GM12878 (cell line): ENCODE measurements at regions not wholly inside any gene's neighbourhood (a gene's known extent, or its start where the extent isn't known, plus 50 kb on each side); places are given as distances from the start of the nearest gene placed in this dataset.

ENCODE experiments used
- ATAC-seq: fragments of 200-7000 bp; cut with Tn5 transposase; 3 replicates; pipeline ENCODE4 v1.9.1; 2020; ENCODE audit warnings: mild to moderate bottlenecking, moderate library complexity
- BruUV-seq: library from RNA; stranded (reverse); fragments of 400-500 nt; replicated peaks from 2 replicates; lab custom pipeline; 2021; lab: Mats Ljungman, UMichigan
- CTCF ChIA-PET: fragments of 300-600 bp; sonication (Branson Sonifier 250); formaldehyde crosslinking; extraction: SDS; loops from one replicate; lab custom pipeline; 2021; ENCODE audit warnings: inconsistent platforms; lab: Yijun Ruan, JAX
- POLR2A ChIA-PET: fragments of 350-600 bp; formaldehyde crosslinking; extraction: SDS; loops from one replicate; lab custom pipeline; 2021; ENCODE audit warnings: inconsistent platforms; lab: Charles Lee
- RAD21 ChIA-PET: fragments of 300-600 bp; sonication (Branson Sonifier 250); formaldehyde crosslinking; loops from one replicate; lab custom pipeline; 2023; ENCODE audit warnings: antibody characterized with exemption; ENCODE audit not compliant: unreplicated experiment; lab: Charles Lee
- SMC1A ChIA-PET: fragments of 300-600 bp; sonication (Branson Sonifier 250); formaldehyde crosslinking; loops from one replicate; lab custom pipeline; 2023; ENCODE audit not compliant: unreplicated experiment, uncharacterized antibody; lab: Charles Lee
- DNase-seq: peaks from one replicate; pipeline ENCODE4 v3.0.0-alpha.2; 2011; ENCODE audit warnings: low read depth, low spot score
- FAIRE-seq: peaks from 3 replicates; lab custom pipeline; 2011; peaks lifted over from hg19 to GRCh38; lab: Jason Lieb, UNC
- H2AFZ ChIP-seq: 2 replicates; pipeline ENCODE4 v1.6.0; 2011; ENCODE audit warnings: low read depth, low read length, control low read depth; ENCODE audit not compliant: control insufficient read depth
- H3K27ac ChIP-seq: 2 replicates; pipeline ENCODE4 v1.5.1; 2011; ENCODE audit warnings: control low read depth; ENCODE audit not compliant: control insufficient read depth, insufficient read depth
- H3K27me3 ChIP-seq, 2 experiments: replicated peaks in 1 of 2; 2 replicates each; pipeline versions ENCODE4 v1.6.0 to v1.6.1; 2011; ENCODE audit warnings: low read length in 1 of 2; ENCODE audit not compliant: control insufficient read depth in 2 of 2, insufficient read depth in 2 of 2
- H3K36me3 ChIP-seq, 2 experiments: 2 replicates each; pipeline ENCODE4 v1.5.1; 2011; ENCODE audit warnings: low read length in 1 of 2; ENCODE audit not compliant: control insufficient read depth in 2 of 2, insufficient read depth in 2 of 2
- H3K4me1 ChIP-seq: 2 replicates; pipeline ENCODE4 v1.6.1; 2011; ENCODE audit warnings: mild to moderate bottlenecking, low read length, moderate library complexity, mixed read lengths; ENCODE audit not compliant: control insufficient read depth, insufficient read depth
- H3K4me2 ChIP-seq: 2 replicates; pipeline ENCODE4 v1.6.0; 2011; ENCODE audit warnings: control low read depth; ENCODE audit not compliant: control insufficient read depth, insufficient read depth
- H3K4me3 ChIP-seq: fragments of 200-600 bp; sonication (generic); 2 replicates; pipeline ENCODE4 v1.5.1; 2016
- H3K79me2 ChIP-seq: 2 replicates; pipeline ENCODE4 v1.6.0; 2011; ENCODE audit warnings: low read length; ENCODE audit not compliant: control insufficient read depth, insufficient read depth
- H3K9ac ChIP-seq: 2 replicates; pipeline ENCODE4 v1.8.0; 2011; ENCODE audit warnings: low read length, control low read depth, mixed read lengths; ENCODE audit not compliant: control insufficient read depth, insufficient read depth
- H3K9me3 ChIP-seq: replicated peaks from 3 replicates; pipeline ENCODE4 v1.5.1; 2011; ENCODE audit warnings: mild to moderate bottlenecking, low read length; ENCODE audit not compliant: control insufficient read depth, insufficient read depth
- H4K20me1 ChIP-seq: 2 replicates; pipeline ENCODE4 v1.6.0; 2011; ENCODE audit not compliant: control insufficient read depth, insufficient read depth
- BHLHE40 ChIP-seq, 2 experiments: fragments of 450-650 bp in 1 of 2; IDR thresholded peaks; 2 replicates each; pipeline ENCODE4 v1.6.1; 2011 to 2017; ENCODE audit warnings: low read depth in 2 of 2, borderline replicate concordance in 1 of 2, improper control_type of control experiment in 1 of 2, low read length in 1 of 2, mild to moderate bottlenecking in 1 of 2
- DPF2 ChIP-seq: fragments of 450-650 bp; IDR thresholded peaks from 2 replicates; pipeline ENCODE4 v1.6.1; 2017; ENCODE audit warnings: mild to moderate bottlenecking
- HCFC1 ChIP-seq: fragments of 150-350 bp; IDR thresholded peaks from 2 replicates; pipeline ENCODE4 v1.6.1; 2014; ENCODE audit warnings: low read length
- NFXL1 ChIP-seq: fragments of 450-650 bp; IDR thresholded peaks from 2 replicates; pipeline ENCODE4 v1.6.1; 2017; ENCODE audit warnings: antibody characterized with exemption, mild to moderate bottlenecking, borderline replicate concordance
- RBBP5 ChIP-seq: fragments of 200-600 bp; sonication (generic); conservative IDR thresholded peaks from 2 replicates; pipeline ENCODE4 v1.6.1; 2016
- WGBS: methylation state at CpG from one replicate; pipeline ENCODE4 v1.1.6; 2016; ENCODE audit warnings: low lambda C conversion rate; ENCODE audit not compliant: insufficient replicate concordance, insufficient coverage; ENCODE audit errors: missing lambda C conversion rate; 5-methylcytosine and 5-hydroxymethylcytosine counted together
- in situ Hi-C: fragments of 300-500 bp; cut with MboI; formaldehyde crosslinking; loops from 9 replicates; pipeline ENCODE4 v1.14.3; 2018; ENCODE audit warnings: mixed read lengths
- intact Hi-C: fragments of 100-400 bp; cut with micrococcal nuclease; formaldehyde crosslinking; loops from one replicate; pipeline ENCODE4 v1.14.2; 2022; ENCODE audit not compliant: unreplicated experiment
- TF ChIP-seq, protein P1 (sequence below): IDR thresholded peaks from 2 replicates; pipeline ENCODE4 v1.6.1; 2012; ENCODE audit warnings: low read depth, low read length, improper control_type of control experiment
- TF ChIP-seq, protein P2 (sequence below): IDR thresholded peaks from 2 replicates; pipeline ENCODE4 v1.6.1; 2011; ENCODE audit warnings: borderline replicate concordance, low read depth, mild to moderate bottlenecking, moderate library complexity, low read length; ENCODE audit not compliant: insufficient read depth, poor library complexity, severe bottlenecking
- TF ChIP-seq, protein P3 (sequence below): IDR thresholded peaks from 2 replicates; pipeline ENCODE4 v1.6.1; 2011; ENCODE audit warnings: low read depth, low read length, improper control_type of control experiment, borderline replicate concordance

DNA sequence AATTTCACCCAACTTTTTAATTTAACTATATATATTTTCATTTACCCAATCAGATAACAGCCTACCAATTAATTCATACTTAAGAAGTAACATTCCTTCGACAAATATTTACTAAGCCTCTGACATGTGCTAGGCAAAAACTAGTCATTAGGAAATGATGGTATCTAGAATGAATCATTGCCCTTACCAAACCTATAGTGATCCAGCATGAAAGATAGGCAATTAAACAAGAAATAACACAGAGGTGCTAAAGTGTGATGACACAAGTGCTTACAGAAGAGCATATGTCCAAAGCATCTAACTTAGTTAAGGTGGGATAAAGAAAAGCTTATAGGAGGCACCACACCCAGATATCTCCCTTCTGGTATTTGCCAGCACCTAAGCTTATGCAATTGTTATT, 166.5 kb upstream of the RASSF8 start:
- in situ Hi-C loops (no loop called here), intact Hi-C loops (no loop called here)
- no peaks in the 10 kb centered on the region for H3K4me1 ChIP-seq
- H3K9me3 ChIP-seq: no peaks in the 10 kb centered on the region
- ChIA-PET RAD21 (no interaction called here), CTCF (no interaction called here), POLR2A (interaction anchor here (0.7 kb wide), 1 partner anchor 191 kb away, joined by 8 read pairs; no protein-coding TSS in a partner anchor), SMC1A (no interaction called here)
- no peaks in the 10 kb centered on the region for H3K36me3 ChIP-seq
- H3K4me2 ChIP-seq: no peak overlapping the region
- no peak overlapping the region for H3K27ac ChIP-seq
- H2AFZ ChIP-seq: no peak overlapping the region
- 38% methylated on average over 1 of the region's 1 CpG for WGBS
- no peak for ATAC-seq
- no peaks in the 10 kb centered on the region; a peak in 1 of 4 replicates for H3K27me3 ChIP-seq
- BruUV-seq: no TSS peak
- no peak overlapping the region for H3K4me3 ChIP-seq
- no peak for FAIRE-seq
- no peak for DNase-seq
- TF ChIP-seq HCFC1: no peak
- TF ChIP-seq, protein P1, sequence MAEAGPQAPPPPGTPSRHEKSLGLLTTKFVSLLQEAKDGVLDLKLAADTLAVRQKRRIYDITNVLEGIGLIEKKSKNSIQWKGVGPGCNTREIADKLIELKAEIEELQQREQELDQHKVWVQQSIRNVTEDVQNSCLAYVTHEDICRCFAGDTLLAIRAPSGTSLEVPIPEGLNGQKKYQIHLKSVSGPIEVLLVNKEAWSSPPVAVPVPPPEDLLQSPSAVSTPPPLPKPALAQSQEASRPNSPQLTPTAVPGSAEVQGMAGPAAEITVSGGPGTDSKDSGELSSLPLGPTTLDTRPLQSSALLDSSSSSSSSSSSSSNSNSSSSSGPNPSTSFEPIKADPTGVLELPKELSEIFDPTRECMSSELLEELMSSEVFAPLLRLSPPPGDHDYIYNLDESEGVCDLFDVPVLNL: no peak
- TF ChIP-seq, protein P2, sequence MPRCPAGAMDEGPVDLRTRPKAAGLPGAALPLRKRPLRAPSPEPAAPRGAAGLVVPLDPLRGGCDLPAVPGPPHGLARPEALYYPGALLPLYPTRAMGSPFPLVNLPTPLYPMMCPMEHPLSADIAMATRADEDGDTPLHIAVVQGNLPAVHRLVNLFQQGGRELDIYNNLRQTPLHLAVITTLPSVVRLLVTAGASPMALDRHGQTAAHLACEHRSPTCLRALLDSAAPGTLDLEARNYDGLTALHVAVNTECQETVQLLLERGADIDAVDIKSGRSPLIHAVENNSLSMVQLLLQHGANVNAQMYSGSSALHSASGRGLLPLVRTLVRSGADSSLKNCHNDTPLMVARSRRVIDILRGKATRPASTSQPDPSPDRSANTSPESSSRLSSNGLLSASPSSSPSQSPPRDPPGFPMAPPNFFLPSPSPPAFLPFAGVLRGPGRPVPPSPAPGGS: no peak
- TF ChIP-seq, protein P3, sequence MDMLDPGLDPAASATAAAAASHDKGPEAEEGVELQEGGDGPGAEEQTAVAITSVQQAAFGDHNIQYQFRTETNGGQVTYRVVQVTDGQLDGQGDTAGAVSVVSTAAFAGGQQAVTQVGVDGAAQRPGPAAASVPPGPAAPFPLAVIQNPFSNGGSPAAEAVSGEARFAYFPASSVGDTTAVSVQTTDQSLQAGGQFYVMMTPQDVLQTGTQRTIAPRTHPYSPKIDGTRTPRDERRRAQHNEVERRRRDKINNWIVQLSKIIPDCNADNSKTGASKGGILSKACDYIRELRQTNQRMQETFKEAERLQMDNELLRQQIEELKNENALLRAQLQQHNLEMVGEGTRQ: no peak
- TF ChIP-seq RBBP5: no peak
- TF ChIP-seq NFXL1: no peak
- no peak for TF ChIP-seq BHLHE40 (IDR thresholded peaks at IDR 0.05; ENCODE audit: borderline replicate concordance in 1 of 2, low read depth in 2 of 2, low read length in 1 of 2)
- no peak for TF ChIP-seq DPF2
- no peaks in the 10 kb centered on the region for H4K20me1 ChIP-seq
- H3K9ac ChIP-seq: no peak overlapping the region
- no peaks in the 10 kb centered on the region for H3K79me2 ChIP-seq
